Activated B cell treated with CpG ODN at 0.5 μM for 24 hours (primary cell): ENCODE measurements at regions not wholly inside any gene's neighbourhood (a gene's known extent, or its start where the extent isn't known, plus 50 kb on each side); places are given as distances from the start of the nearest gene placed in this dataset.

Source experiments
- ATAC-seq: fragments of 200-7000 bp; cut with Tn5 transposase; one replicate; pipeline ENCODE4 v1.10.0; 2021; ENCODE audit warnings: low read depth, mild to moderate bottlenecking, moderate library complexity
- CTCF ChIA-PET: fragments of 350-600 bp; sonication (Branson Sonifier 250); formaldehyde crosslinking; loops from one replicate; lab custom pipeline; 2021; ENCODE audit warnings: antibody characterized with exemption; lab: Charles Lee
- POLR2A ChIA-PET: fragments of 350-600 bp; sonication (Branson Sonifier 250); formaldehyde crosslinking; loops from one replicate; lab custom pipeline; 2021; ENCODE audit warnings: antibody characterized with exemption; lab: Charles Lee
- DNase-seq: peaks from one replicate; pipeline ENCODE4 v3.0.0; 2022
- H3K27ac Mint-ChIP-seq: one replicate; pipeline ENCODE4 v1.8.0; 2020; ENCODE audit warnings: mixed read lengths
- H3K27me3 Mint-ChIP-seq: one replicate; pipeline ENCODE4 v1.8.0; 2021; ENCODE audit warnings: mixed read lengths
- H3K36me3 Mint-ChIP-seq: one replicate; pipeline ENCODE4 v1.8.0; 2021; ENCODE audit warnings: low read depth, mixed read lengths
- H3K4me1 Mint-ChIP-seq: one replicate; pipeline ENCODE4 v1.8.0; 2021; ENCODE audit warnings: mixed read lengths
- H3K4me3 Mint-ChIP-seq: one replicate; pipeline ENCODE4 v1.8.0; 2020; ENCODE audit warnings: mild to moderate bottlenecking, mixed read lengths
- H3K9me3 Mint-ChIP-seq: one replicate; pipeline ENCODE4 v1.8.0; 2020; ENCODE audit warnings: mixed read lengths
- CTCF ChIP-seq: fragments of 200-600 bp; IDR thresholded peaks from one replicate; pipeline ENCODE4 v1.8.0; 2022; ENCODE audit warnings: antibody characterized with exemption, mild to moderate bottlenecking
- intact Hi-C: fragments of 100-400 bp; cut with micrococcal nuclease; formaldehyde crosslinking; loops from one replicate; pipeline ENCODE4 v1.15.1; 2024

GRCh38 chr9:4389003-4389402 lies 89.1 kb upstream of the GLIS3 start:
- CTCF ChIA-PET, result no interaction called here
- no peaks in the 10 kb centered on the region for H3K27me3 Mint-ChIP-seq
- POLR2A ChIA-PET, result no interaction called here
- DNase-seq (no peak), ATAC-seq (no peak)
- no peak for TF ChIP-seq CTCF
- intact Hi-C loops, result loop anchor here (10.0 kb wide), 1 partner anchor 536 kb away; no protein-coding TSS in a partner anchor
- no peaks in the 10 kb centered on the region for H3K9me3 Mint-ChIP-seq
- H3K27ac Mint-ChIP-seq, result no peak overlapping the region
- no peaks in the 10 kb centered on the region for H3K36me3 Mint-ChIP-seq
- no peaks in the 10 kb centered on the region for H3K4me1 Mint-ChIP-seq
- H3K4me3 Mint-ChIP-seq, result no peak overlapping the region

GRCh38 chr9:4386819-4387218 lies 87.0 kb upstream of the GLIS3 start:
- DNase-seq, result no peak
- CTCF ChIA-PET, result interaction anchor here (0.6 kb wide), 1 partner anchor 51 kb away, joined by 3 read pairs; no protein-coding TSS in a partner anchor

GRCh38 chr9:4384750-4385149 lies 84.9 kb upstream of the GLIS3 start:
- no peak for ATAC-seq
- H3K4me1 Mint-ChIP-seq, result no peaks in the 10 kb centered on the region
- DNase-seq, result no peak
- ChIA-PET POLR2A (no interaction called here), CTCF (no interaction called here)
- intact Hi-C loops, result loop anchor here (5.0 to 10.0 kb wide), 2 partner anchors 358 to 540 kb away; partner anchors contain the start of gene AK3
- TF ChIP-seq CTCF, result no peak
- peaks cover 4% of the 10 kb centered on the region for H3K27me3 Mint-ChIP-seq
- no peaks in the 10 kb centered on the region for H3K36me3 Mint-ChIP-seq
- H3K9me3 Mint-ChIP-seq, result no peaks in the 10 kb centered on the region
- H3K4me3 Mint-ChIP-seq, result no peak overlapping the region
- H3K27ac Mint-ChIP-seq, result no peak overlapping the region

More at GRCh38 chr9:4386819-4387218, 87.0 kb upstream of the GLIS3 start:
- no peak for TF ChIP-seq CTCF
- POLR2A ChIA-PET, result no interaction called here
- Mint-ChIP-seq H3K9me3 (no peaks in the 10 kb centered on the region), H3K4me3 (no peak overlapping the region), H3K27ac (no peak overlapping the region), H3K4me1 (no peaks in the 10 kb centered on the region), H3K27me3 (no peaks in the 10 kb centered on the region), H3K36me3 (no peaks in the 10 kb centered on the region)
- intact Hi-C loops, result loop anchor here (10.0 kb wide), 1 partner anchor 538 kb away; no protein-coding TSS in a partner anchor
- peak; percentile 37 for ATAC-seq

GRCh38 chr9:4382722-4383317 lies 83.0 kb upstream of the GLIS3 start:
- ATAC-seq, result no peak
- intact Hi-C loops, result loop anchor here (1.0 to 10.0 kb wide), 5 partner anchors 166 to 606 kb away; partner anchors contain the start of gene AK3
- POLR2A ChIA-PET, result interaction anchor here (0.5 to 0.6 kb wide), 2 partner anchors 126 to 295 kb away, joined by 3 read pairs; no protein-coding TSS in a partner anchor

More at GRCh38 chr9:4382722-4383317, 83.0 kb upstream of the GLIS3 start:
- no peaks in the 10 kb centered on the region for H3K9me3 Mint-ChIP-seq
- H3K4me1 Mint-ChIP-seq, result no peaks in the 10 kb centered on the region
- no peak overlapping the region for H3K4me3 Mint-ChIP-seq
- no peaks in the 10 kb centered on the region for H3K36me3 Mint-ChIP-seq
- no peak for TF ChIP-seq CTCF
- no peak overlapping the region for H3K27ac Mint-ChIP-seq
- CTCF ChIA-PET, result interaction anchor here (1.0 to 1.2 kb wide), 2 partner anchors 169 to 257 kb away, joined by 3 to 4 read pairs; no protein-coding TSS in a partner anchor
- no peak for DNase-seq
- peaks cover 8% of the 10 kb centered on the region for H3K27me3 Mint-ChIP-seq
